Gastroesophageal sphincter (tissue), 3 donors: ENCODE measurements at regions not wholly inside any gene's neighbourhood (a gene's known extent, or its start where the extent isn't known, plus 50 kb on each side); places are given as distances from the start of the nearest gene placed in this dataset.

Source experiments
- EP300 ChIP-seq: sonication (generic); formaldehyde crosslinking; IDR thresholded peaks from one replicate; pipeline ENCODE4 v1.6.1; 2017; ENCODE audit warnings: antibody characterized with exemption, mild to moderate bottlenecking
- POLR2AphosphoS5 ChIP-seq: sonication (generic); formaldehyde crosslinking; IDR thresholded peaks from one replicate; pipeline ENCODE4 v1.6.1; 2017; ENCODE audit warnings: antibody characterized with exemption
- TF ChIP-seq, protein P1 (sequence below), 4 experiments: fragments of 200-600 bp in 2 of 4; fragments of 450-650 bp in 2 of 4; sonication (generic) in 1 of 4; IDR thresholded peaks; one replicate each; pipeline ENCODE4 v1.5.1; 2017 to 2019; ENCODE audit warnings: antibody characterized with exemption in 4 of 4, mild to moderate bottlenecking in 2 of 4, moderate library complexity in 2 of 4

- TF ChIP-seq POLR2AphosphoS5, result no peak
- TF ChIP-seq, protein P1, sequence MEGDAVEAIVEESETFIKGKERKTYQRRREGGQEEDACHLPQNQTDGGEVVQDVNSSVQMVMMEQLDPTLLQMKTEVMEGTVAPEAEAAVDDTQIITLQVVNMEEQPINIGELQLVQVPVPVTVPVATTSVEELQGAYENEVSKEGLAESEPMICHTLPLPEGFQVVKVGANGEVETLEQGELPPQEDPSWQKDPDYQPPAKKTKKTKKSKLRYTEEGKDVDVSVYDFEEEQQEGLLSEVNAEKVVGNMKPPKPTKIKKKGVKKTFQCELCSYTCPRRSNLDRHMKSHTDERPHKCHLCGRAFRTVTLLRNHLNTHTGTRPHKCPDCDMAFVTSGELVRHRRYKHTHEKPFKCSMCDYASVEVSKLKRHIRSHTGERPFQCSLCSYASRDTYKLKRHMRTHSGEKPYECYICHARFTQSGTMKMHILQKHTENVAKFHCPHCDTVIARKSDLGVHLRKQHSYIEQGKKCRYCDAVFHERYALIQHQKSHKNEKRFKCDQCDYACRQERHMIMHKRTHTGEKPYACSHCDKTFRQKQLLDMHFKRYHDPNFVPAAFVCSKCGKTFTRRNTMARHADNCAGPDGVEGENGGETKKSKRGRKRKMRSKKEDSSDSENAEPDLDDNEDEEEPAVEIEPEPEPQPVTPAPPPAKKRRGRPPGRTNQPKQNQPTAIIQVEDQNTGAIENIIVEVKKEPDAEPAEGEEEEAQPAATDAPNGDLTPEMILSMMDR (IDR thresholded peaks at IDR 0.05), result no peak
- no peak for TF ChIP-seq EP300
Measured at GRCh38 chr11:109553284-109553683, 131.3 kb downstream of the C11orf87 start.
